Small intestine (tissue), 7 donors: ENCODE measurements at regions not wholly inside any gene's neighbourhood (a gene's known extent, or its start where the extent isn't known, plus 50 kb on each side); places are given as distances from the start of the nearest gene placed in this dataset.
"Not testable (repeated sequence)": the region's sequence is repeated elsewhere in the genome, so short reads cannot be mapped to it uniquely, and the experiment has no call there.

Experiments
- DNase-seq, 2 donors: peaks; one replicate each; pipeline versions ENCODE4 v3.0.0 to v3.0.0-alpha.2; 2013
- FAIRE-seq: peaks from 2 replicates; lab custom pipeline; 2012; peaks lifted over from hg19 to GRCh38; lab: Jason Lieb, UNC
- H3K27ac ChIP-seq, 3 donors: one replicate each; pipeline ENCODE4 v1.5.1; 2013; ENCODE audit warnings: low read length in 2 of 3, mild to moderate bottlenecking in 2 of 3, control low read depth in 1 of 3, inconsistent platforms in 1 of 3, low read depth in 1 of 3, moderate library complexity in 1 of 3
- H3K27me3 ChIP-seq, 3 donors: one replicate each; pipeline ENCODE4 v1.6.1; 2013; ENCODE audit warnings: low read length in 3 of 3, inconsistent platforms in 1 of 3; ENCODE audit not compliant: control insufficient read depth in 3 of 3, insufficient read depth in 3 of 3
- H3K36me3 ChIP-seq, 3 donors: one replicate each; pipeline ENCODE4 v1.6.1; 2013; ENCODE audit warnings: low read length in 3 of 3, inconsistent platforms in 1 of 3, low read depth in 1 of 3, mild to moderate bottlenecking in 1 of 3, moderate library complexity in 1 of 3; ENCODE audit not compliant: control insufficient read depth in 3 of 3, insufficient read depth in 2 of 3
- H3K4me1 ChIP-seq, 3 donors: one replicate each; pipeline ENCODE4 v1.6.1; 2013; ENCODE audit warnings: low read length in 2 of 3, inconsistent platforms in 1 of 3, low read depth in 1 of 3, mild to moderate bottlenecking in 1 of 3, moderate library complexity in 1 of 3; ENCODE audit not compliant: control insufficient read depth in 3 of 3, insufficient read depth in 2 of 3
- H3K4me3 ChIP-seq, 3 donors: one replicate each; pipeline ENCODE4 v1.5.1; 2013; ENCODE audit warnings: low read length in 3 of 3, control low read depth in 1 of 3, inconsistent platforms in 1 of 3, low read depth in 1 of 3, mild to moderate bottlenecking in 1 of 3, moderate library complexity in 1 of 3
- H3K9me3 ChIP-seq, 2 donors: one replicate each; pipeline ENCODE4 v1.6.1; 2013; ENCODE audit warnings: low read depth in 1 of 2, low read length in 1 of 2; ENCODE audit not compliant: control insufficient read depth in 2 of 2, insufficient read depth in 1 of 2
- WGBS, 3 donors: extraction: QIAGEN DNeasy Blood & Tissue Kit; methylation state at CpG; one replicate each; pipeline ENCODE4 v1.1.7; 2013; 5-methylcytosine and 5-hydroxymethylcytosine counted together
- donor health status: healthy with polysubstance abuse.
- donor health status: control.
- donor health status: control.
- donor health status: Bipolar disorder and iron deficiency.
- donor health status: healthy.

DNA sequence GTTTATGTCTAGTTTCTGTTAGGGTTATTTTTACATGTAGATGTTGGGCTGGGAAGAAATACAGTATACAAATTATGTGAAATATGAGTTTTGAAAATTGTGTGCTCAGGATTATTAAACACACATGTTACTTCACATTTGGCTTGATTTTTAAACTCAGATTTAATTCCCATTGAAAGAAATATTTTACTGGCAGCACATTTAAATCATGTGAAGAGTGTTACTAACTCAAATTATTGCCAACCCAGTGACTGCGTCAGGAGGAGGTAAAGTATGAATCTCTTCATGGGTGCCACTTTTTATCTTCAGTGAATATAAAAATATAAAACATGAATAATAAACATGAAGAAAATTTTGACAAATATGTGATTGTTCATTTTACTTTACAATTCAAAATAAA lies 457.5 kb upstream of the CCDC179 start:
- H3K27ac ChIP-seq, result no peak overlapping the region
- 86 to 96% (median 91%) methylated on average over 1 of the region's 1 CpG for WGBS, 3 donors
- no peaks in the 10 kb centered on the region for H3K4me1 ChIP-seq
- H3K36me3 ChIP-seq, result no peaks in the 10 kb centered on the region
- FAIRE-seq (no peak), DNase-seq (no peak)
- no peaks in the 10 kb centered on the region for H3K27me3 ChIP-seq
- peaks cover 0 to 9% of the 10 kb centered on the region in 2 donors for H3K9me3 ChIP-seq
- no peak overlapping the region for H3K4me3 ChIP-seq

DNA sequence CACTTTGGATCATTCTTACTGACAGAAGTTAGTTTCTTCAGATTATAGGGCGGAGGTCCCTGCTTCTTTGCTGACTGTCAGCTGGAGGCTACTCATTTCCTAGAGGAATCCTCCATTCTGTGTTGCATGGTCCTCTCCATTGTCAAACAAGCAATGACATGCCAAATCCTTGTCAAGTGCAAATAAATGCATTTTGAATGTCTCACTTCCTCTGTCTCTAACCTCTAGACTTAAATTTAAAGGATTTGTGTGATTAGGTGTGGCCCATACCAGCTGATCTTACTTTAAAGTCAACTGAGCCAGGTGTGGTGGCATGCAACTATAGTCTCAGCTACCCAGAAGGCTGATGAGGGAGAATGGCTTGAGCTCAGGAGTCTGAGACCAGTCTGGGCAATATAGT lies 458.4 kb upstream of the CCDC179 start:
- Histone ChIP-seq H3K27ac (no peak overlapping the region), H3K36me3 (no peaks in the 10 kb centered on the region), H3K4me3 (no peak overlapping the region), H3K4me1 (no peaks in the 10 kb centered on the region), H3K9me3 (peaks cover 0 to 9% of the 10 kb centered on the region in 2 donors), H3K27me3 (no peaks in the 10 kb centered on the region)
- FAIRE-seq, result no peak
- 67 to 79% (median 71%) methylated on average over 1 of the region's 1 CpG for WGBS, 3 donors
- DNase-seq, result no peak

DNA sequence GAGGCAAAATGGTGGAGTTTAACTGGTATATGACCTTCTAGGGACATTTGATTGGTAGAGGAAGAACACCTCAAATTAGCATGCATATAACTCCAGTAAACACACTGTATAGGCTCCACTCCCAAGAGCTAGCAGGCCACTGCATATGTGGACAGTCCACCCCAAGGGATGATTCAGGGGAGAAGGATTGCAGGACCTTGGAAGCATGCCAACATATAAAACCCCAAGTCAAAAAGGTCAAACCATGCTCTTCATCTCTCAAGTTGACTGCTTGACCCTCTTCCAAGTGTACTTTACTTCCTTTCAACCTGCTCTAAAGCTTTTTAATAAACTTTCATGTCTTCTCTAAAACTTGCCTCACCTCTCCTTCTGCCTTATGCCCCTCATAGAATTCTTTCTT lies 459.9 kb upstream of the CCDC179 start:
- H3K27ac ChIP-seq, result no peak overlapping the region
- no peak for DNase-seq

GRCh38 chr11:23335586-23335985 lies 475.3 kb upstream of the CCDC179 start:
- H3K4me3 ChIP-seq, DNase-seq, H3K27ac ChIP-seq, FAIRE-seq, H3K4me1 ChIP-seq, H3K27me3 ChIP-seq, H3K36me3 ChIP-seq, H3K9me3 ChIP-seq: not testable (repeated sequence)
- 57 to 74% (median 72%) methylated on average over 6 of the region's 6 CpGs for WGBS, 3 donors

More for the DNA sequence above, 459.9 kb upstream of the CCDC179 start:
- Histone ChIP-seq H3K27me3 (no peaks in the 10 kb centered on the region), H3K4me3 (no peak overlapping the region), H3K4me1 (no peaks in the 10 kb centered on the region), H3K36me3 (no peaks in the 10 kb centered on the region), H3K9me3 (peaks cover 0 to 9% of the 10 kb centered on the region in 2 donors)
- no peak for FAIRE-seq

DNA sequence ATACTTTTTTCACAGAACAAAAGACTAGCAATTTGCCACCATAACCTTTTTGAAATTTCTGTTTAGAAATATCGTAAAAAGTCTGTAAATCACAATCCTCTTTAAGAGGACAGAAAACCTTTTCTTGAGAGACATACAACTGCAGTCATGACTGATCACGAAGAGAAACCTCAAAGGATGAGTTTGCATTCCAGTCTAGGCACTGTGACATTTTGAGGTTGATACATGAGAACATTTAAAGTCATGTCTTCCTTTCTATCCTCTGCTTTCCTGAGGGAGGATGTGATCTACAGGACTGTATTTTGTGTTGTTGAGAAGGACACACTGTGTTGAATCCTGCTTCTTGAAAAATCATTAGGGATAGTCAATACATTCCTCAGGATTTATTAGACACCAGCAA lies 476.7 kb upstream of the CCDC179 start:
- no peaks in the 10 kb centered on the region for H3K27me3 ChIP-seq
- WGBS, 3 donors, result 75 to 80% (median 77%) methylated on average over 2 of the region's 2 CpGs
- no peak overlapping the region for H3K27ac ChIP-seq
- H3K36me3 ChIP-seq, result no peaks in the 10 kb centered on the region
- DNase-seq, result no peak
- FAIRE-seq, result no peak
- H3K9me3 ChIP-seq, result no peaks in the 10 kb centered on the region
- H3K4me1 ChIP-seq, result no peaks in the 10 kb centered on the region
- no peak overlapping the region for H3K4me3 ChIP-seq

GRCh38 chr11:23353611-23354010 lies 493.3 kb upstream of the CCDC179 start:
- WGBS, 3 donors, result 62 to 78% (median 69%) methylated on average over 2 of the region's 2 CpGs
- Histone ChIP-seq H3K4me1 (no peaks in the 10 kb centered on the region), H3K9me3 (no peaks in the 10 kb centered on the region), H3K4me3 (no peak overlapping the region), H3K27ac (no peak overlapping the region), H3K27me3 (no peaks in the 10 kb centered on the region), H3K36me3 (no peaks in the 10 kb centered on the region)
- DNase-seq, result no peak
- no peak for FAIRE-seq

DNA sequence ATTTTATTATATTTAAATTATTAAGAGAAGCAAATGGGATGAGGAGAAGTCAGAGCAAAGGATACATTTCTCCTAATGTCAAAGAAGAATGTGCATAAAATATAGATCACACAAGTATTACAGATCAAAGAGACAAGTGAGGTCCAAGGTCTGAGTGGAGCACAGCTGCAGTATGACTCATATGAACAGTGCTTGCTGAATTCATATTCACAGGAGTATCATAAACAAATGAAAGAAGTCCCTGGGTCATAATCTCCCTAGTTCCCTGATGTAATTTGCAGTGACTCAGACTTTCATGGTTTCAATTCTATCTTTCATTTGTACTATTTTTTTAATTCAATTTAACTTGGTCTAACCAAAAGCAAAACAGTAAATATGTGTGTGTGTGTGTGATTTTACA lies 499.0 kb upstream of the CCDC179 start:
- Histone ChIP-seq H3K36me3 (no peaks in the 10 kb centered on the region), H3K27ac (peak overlapping the region in 2 of 3 donors; percentile 41 to 73), H3K4me3 (no peak overlapping the region), H3K27me3 (no peaks in the 10 kb centered on the region), H3K9me3 (no peaks in the 10 kb centered on the region), H3K4me1 (peaks cover 0 to 7% (median 0%) of the 10 kb centered on the region in 3 donors)
- FAIRE-seq (peak; percentile 91), DNase-seq (peak; percentile 84 to 93)

DNA sequence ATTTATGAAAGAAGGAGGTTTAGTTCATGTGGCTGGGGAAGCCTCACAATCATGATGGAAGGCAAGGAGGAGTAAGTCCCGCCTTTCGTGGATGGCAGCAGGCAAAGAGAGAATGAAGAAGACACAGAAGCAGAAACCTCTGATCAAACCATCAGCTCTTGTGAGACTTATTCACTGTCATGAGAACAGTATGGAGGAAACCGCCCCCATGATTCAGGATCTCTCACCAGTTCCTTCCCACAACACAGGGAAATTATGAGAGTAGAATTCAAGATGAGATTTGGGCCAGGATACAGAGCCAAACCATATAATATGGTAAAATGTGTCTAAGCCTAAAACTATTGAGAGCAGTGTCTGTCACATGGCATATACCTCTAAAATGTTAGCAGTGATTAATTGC lies 503.8 kb upstream of the CCDC179 start:
- H3K9me3 ChIP-seq, result no peaks in the 10 kb centered on the region
- no peaks in the 10 kb centered on the region for H3K27me3 ChIP-seq
- WGBS, 3 donors, result 89 to 94% (median 92%) methylated on average over 3 of the region's 3 CpGs
- no peak overlapping the region for H3K4me3 ChIP-seq
- peaks cover 0 to 7% (median 0%) of the 10 kb centered on the region in 3 donors for H3K4me1 ChIP-seq
- DNase-seq (no peak), FAIRE-seq (no peak)
- no peak overlapping the region for H3K27ac ChIP-seq
- H3K36me3 ChIP-seq, result no peaks in the 10 kb centered on the region

GRCh38 chr11:23370580-23371275 lies 510.5 kb upstream of the CCDC179 start:
- H3K4me3 ChIP-seq, result no peak overlapping the region
- H3K27me3 ChIP-seq, result no peaks in the 10 kb centered on the region
- FAIRE-seq (no peak), DNase-seq (peak; percentile 21 to 55)
- H3K27ac ChIP-seq, result no peak overlapping the region
- no peaks in the 10 kb centered on the region for H3K36me3 ChIP-seq
- 38 to 62% (median 41%) methylated on average over 3 of the region's 3 CpGs for WGBS, 3 donors
- no peaks in the 10 kb centered on the region for H3K4me1 ChIP-seq
- H3K9me3 ChIP-seq, result peaks cover 0 to 11% of the 10 kb centered on the region in 2 donors
